ENCODE measurements at regions not wholly inside any gene's neighbourhood (a gene's known extent, or its start where the extent isn't known, plus 50 kb on each side); places are given as distances from the start of the nearest gene placed in this dataset.

- TF ChIP-seq ZBTB7A (tag by site-specific recombination; IDR thresholded peaks at IDR 0.05; ENCODE audit: low read depth) (no peak), CTCF (tag by site-specific recombination; IDR thresholded peaks at IDR 0.05) (no peak), PATZ1 (tag by site-specific recombination; IDR thresholded peaks at IDR 0.05) (no peak), ZNF324 (tag by site-specific recombination; IDR thresholded peaks at IDR 0.05) (no peak), ZIC2 (tag by site-specific recombination; IDR thresholded peaks at IDR 0.05) (no peak), BCL11A (tag by site-specific recombination; IDR thresholded peaks at IDR 0.05; ENCODE audit: low read depth) (no peak), ZNF645 (tag by site-specific recombination; IDR thresholded peaks at IDR 0.05) (no peak), ZNF670 (tag by site-specific recombination; IDR thresholded peaks at IDR 0.05; ENCODE audit: low read depth) (no peak), ZNF341 (tag by site-specific recombination; IDR thresholded peaks at IDR 0.05; ENCODE audit: low read depth) (no peak)
These were observed 160.0 kb upstream of the ARX start for GRCh38 chrX:25175743-25176142.
